ENCODE measurements at regions not wholly inside any gene's neighbourhood (a gene's known extent, or its start where the extent isn't known, plus 50 kb on each side); places are given as distances from the start of the nearest gene placed in this dataset.

- TF ChIP-seq GATA2 (IDR thresholded peaks at IDR 0.05; ENCODE audit: low read depth, low read length) (no peak), GATA3 (IDR thresholded peaks at IDR 0.05; ENCODE audit: low read depth, low read length) (no peak)
Measured at GRCh38 chr2:107107351-107107750, 221.4 kb upstream of the ST6GAL2 start.

All from SH-SY5Y (cell line).